ENCODE measurements at regions not wholly inside any gene's neighbourhood (a gene's known extent, or its start where the extent isn't known, plus 50 kb on each side); places are given as distances from the start of the nearest gene placed in this dataset.

DNA sequence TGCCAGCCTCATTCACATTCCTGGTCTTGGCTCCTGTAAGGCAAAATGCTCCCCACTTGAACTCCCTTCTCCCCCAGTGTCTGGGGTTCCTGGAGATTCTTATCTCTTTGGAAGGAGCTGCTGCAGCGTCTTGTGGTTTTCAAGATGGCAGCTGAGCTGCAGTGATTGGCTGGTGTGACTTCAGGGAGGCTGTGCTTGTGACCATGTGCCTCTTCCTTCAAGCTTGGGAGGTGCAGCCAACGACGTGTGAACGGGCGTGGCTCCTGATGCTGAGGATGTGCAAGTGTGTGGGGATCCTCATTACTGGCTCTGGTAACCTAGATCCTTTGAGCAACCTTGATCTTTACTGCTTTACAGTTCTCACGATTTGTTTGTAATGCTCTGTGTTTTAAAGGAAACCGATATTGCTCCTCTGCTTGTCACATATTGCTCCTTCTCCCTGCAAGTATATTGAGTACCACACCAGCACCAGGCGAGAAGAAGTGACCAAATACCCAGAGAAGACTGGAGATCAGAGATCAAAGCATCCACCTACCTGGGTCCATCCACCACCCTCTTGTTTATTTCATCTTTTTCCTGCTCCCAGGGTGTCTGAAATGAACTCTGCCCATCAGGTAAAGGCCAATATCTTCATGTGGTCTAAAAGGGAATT lies 208.5 kb downstream of the FGF9 start:
- no peaks in the 10 kb centered on the region for H3K27me3 ChIP-seq
- 75 to 89% (median 84%) methylated on average over 8 of the region's 8 CpGs for WGBS, 5 donors
- H3K9me3 ChIP-seq = no peaks in the 10 kb centered on the region
- intact Hi-C loops (cut with DNase I; ENCODE audit: low total_unique reads) = no loop called here
- H3K36me3 ChIP-seq = no peaks in the 10 kb centered on the region
- DNase-seq = no peak
- H3K4me1 ChIP-seq = no peaks in the 10 kb centered on the region
- TF ChIP-seq CTCF (IDR thresholded peaks at IDR 0.05) = no peak
- no peak for TF ChIP-seq EP300 (IDR thresholded peaks at IDR 0.05)
- TF ChIP-seq POLR2AphosphoS5 (IDR thresholded peaks at IDR 0.05) = no peak
- TF ChIP-seq POLR2A (IDR thresholded peaks at IDR 0.05) = no peak
- no peak overlapping the region for H3K4me3 ChIP-seq
- H3K27ac ChIP-seq = no peak overlapping the region

DNA sequence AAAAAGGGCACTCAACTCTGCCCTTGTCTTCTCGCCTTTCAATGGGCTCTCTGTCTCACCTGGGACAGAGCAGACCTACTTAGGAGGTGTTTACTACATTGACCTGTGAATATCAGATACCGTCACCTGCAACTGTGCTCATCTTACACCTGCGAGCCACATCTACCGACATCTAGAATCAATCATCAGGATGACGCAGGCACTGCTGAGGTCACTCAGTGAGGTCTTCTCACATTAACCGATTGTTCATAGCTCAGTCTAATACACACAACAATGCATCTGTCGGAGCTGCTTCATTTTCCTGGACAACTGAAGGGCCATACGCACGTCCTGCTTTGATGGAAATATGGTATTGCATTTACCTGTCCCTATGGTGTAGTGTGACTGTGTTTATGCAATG lies 211.9 kb downstream of the FGF9 start:
- Histone ChIP-seq H3K4me3 (no peak overlapping the region), H3K36me3 (no peaks in the 10 kb centered on the region), H3K9me3 (no peaks in the 10 kb centered on the region), H3K4me1 (no peaks in the 10 kb centered on the region), H3K27ac (no peak overlapping the region), H3K27me3 (no peaks in the 10 kb centered on the region)
- intact Hi-C loops (cut with DNase I; ENCODE audit: low total_unique reads) = no loop called here
- 79 to 91% (median 86%) methylated on average over 9 of the region's 9 CpGs for WGBS, 5 donors
- TF ChIP-seq EP300 (IDR thresholded peaks at IDR 0.05) (no peak), POLR2A (IDR thresholded peaks at IDR 0.05) (no peak), CTCF (IDR thresholded peaks at IDR 0.05) (no peak), POLR2AphosphoS5 (IDR thresholded peaks at IDR 0.05) (no peak)
- no peak for DNase-seq

- H3K27me3 ChIP-seq = no peaks in the 10 kb centered on the region
- TF ChIP-seq POLR2A (IDR thresholded peaks at IDR 0.05) (no peak), CTCF (IDR thresholded peaks at IDR 0.05) (no peak), EP300 (IDR thresholded peaks at IDR 0.05) (no peak), POLR2AphosphoS5 (IDR thresholded peaks at IDR 0.05) (no peak)
- WGBS, 5 donors = 74 to 91% (median 80%) methylated on average over 1 of the region's 1 CpG
- no peaks in the 10 kb centered on the region for H3K36me3 ChIP-seq
- no peak for DNase-seq
- no peak overlapping the region for H3K4me3 ChIP-seq
- intact Hi-C loops (cut with DNase I; ENCODE audit: low total_unique reads) = no loop called here
- no peaks in the 10 kb centered on the region for H3K9me3 ChIP-seq
- H3K27ac ChIP-seq = no peak overlapping the region
- H3K4me1 ChIP-seq = no peaks in the 10 kb centered on the region
Observed at GRCh38 chr13:21883713-21884112, 212.8 kb downstream of the FGF9 start.

DNA sequence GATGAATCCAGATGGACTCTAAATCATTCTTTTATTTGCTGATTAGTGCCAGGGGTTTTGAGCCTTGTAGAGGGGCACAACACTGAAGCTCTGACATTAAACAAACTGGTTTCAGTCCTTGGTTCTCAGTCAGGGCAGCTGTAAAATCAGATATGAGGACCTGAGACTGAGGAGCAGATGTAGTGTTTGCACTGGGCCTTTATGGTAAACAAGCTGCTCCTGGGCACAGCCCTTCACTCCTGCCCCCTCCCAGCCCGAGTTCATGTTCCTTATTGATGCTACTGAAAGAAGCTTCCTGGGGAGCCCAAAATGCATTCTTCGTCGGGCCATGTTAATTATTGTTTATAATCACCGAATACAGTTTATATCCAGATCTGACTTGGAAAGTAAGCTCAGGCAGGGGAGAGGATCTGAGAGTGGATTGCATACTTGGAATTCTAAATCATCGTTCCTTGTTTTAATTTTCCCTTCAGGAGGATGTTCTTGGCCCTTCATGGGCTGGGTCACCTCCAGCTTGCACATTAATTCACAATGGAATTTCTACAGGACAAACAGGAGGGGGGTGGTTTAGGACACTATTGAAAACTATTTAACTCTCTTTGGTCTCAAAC lies 213.5 kb downstream of the FGF9 start:
- Histone ChIP-seq H3K27me3 (no peaks in the 10 kb centered on the region), H3K4me1 (no peaks in the 10 kb centered on the region), H3K9me3 (no peaks in the 10 kb centered on the region), H3K27ac (no peak overlapping the region), H3K36me3 (no peaks in the 10 kb centered on the region), H3K4me3 (no peak overlapping the region)
- peak in 1 of 2 donors; percentile 26 for DNase-seq
- intact Hi-C loops (cut with DNase I; ENCODE audit: low total_unique reads) = no loop called here
- WGBS, 5 donors = 47 to 54% (median 50%) methylated on average over 5 of the region's 5 CpGs
- no peak for TF ChIP-seq POLR2A (IDR thresholded peaks at IDR 0.05)
- TF ChIP-seq EP300 (IDR thresholded peaks at IDR 0.05) = no peak
- TF ChIP-seq CTCF (IDR thresholded peaks at IDR 0.05) = no peak
- no peak for TF ChIP-seq POLR2AphosphoS5 (IDR thresholded peaks at IDR 0.05)
